Naive thymus-derived CD4-positive, alpha-beta T cell (primary cell): ENCODE measurements at regions not wholly inside any gene's neighbourhood (a gene's known extent, or its start where the extent isn't known, plus 50 kb on each side); places are given as distances from the start of the nearest gene placed in this dataset.
A peak's percentile ranks its signal among the peaks of the same experiment; 100 is the strongest.
"Not testable (repeated sequence)": the region's sequence is repeated elsewhere in the genome, so short reads cannot be mapped to it uniquely, and the experiment has no call there.

Experiments
- ATAC-seq: fragments of 150-1000 bp; cut with Tn5 transposase; 2 replicates; pipeline ENCODE4 v1.10.0; 2021; ENCODE audit warnings: mild to moderate bottlenecking, moderate library complexity
- CTCF ChIA-PET: fragments of 350-600 bp; sonication (Branson Sonifier 250); formaldehyde crosslinking; loops from one replicate; lab custom pipeline; 2021; ENCODE audit warnings: antibody characterized with exemption; lab: Charles Lee
- POLR2A ChIA-PET: fragments of 350-600 bp; sonication (Branson Sonifier 250); formaldehyde crosslinking; loops from one replicate; lab custom pipeline; 2021; ENCODE audit warnings: antibody characterized with exemption, inconsistent platforms; lab: Charles Lee
- DNase-seq, 9 donors: peaks; one replicate each; pipeline versions ENCODE4 v3.0.0 to v3.0.0-alpha.2; 2020 to 2022; ENCODE audit warnings: mixed read lengths in 1 of 9
- H3K27ac ChIP-seq: one replicate; pipeline ENCODE4 v1.7.0; 2013; ENCODE audit warnings: mild to moderate bottlenecking, low read depth, low read length, moderate library complexity
- H3K27me3 ChIP-seq, 2 donors: one replicate each; pipeline ENCODE4 v1.7.0; 2013; ENCODE audit warnings: low read length in 2 of 2, mild to moderate bottlenecking in 2 of 2, moderate library complexity in 2 of 2; ENCODE audit not compliant: control insufficient read depth in 2 of 2, insufficient read depth in 2 of 2
- H3K36me3 ChIP-seq, 3 experiments: 1 replicate in 2 of 3; 2 replicates in 1 of 3; pipeline ENCODE4 v1.7.0; 2013; ENCODE audit warnings: low read length in 3 of 3, mild to moderate bottlenecking in 3 of 3, moderate library complexity in 1 of 3; ENCODE audit not compliant: insufficient read depth in 3 of 3, control insufficient read depth in 2 of 3
- H3K4me1 ChIP-seq, 2 donors: one replicate each; pipeline ENCODE4 v1.7.0; 2013; ENCODE audit warnings: low read length in 2 of 2, mild to moderate bottlenecking in 2 of 2, moderate library complexity in 1 of 2; ENCODE audit not compliant: control insufficient read depth in 2 of 2, insufficient read depth in 2 of 2
- H3K4me3 ChIP-seq: 2 replicates; pipeline ENCODE4 v1.7.0; 2013; ENCODE audit warnings: mild to moderate bottlenecking, low read length
- H3K9me3 ChIP-seq, 3 experiments: 1 replicate in 2 of 3; 2 replicates in 1 of 3; pipeline ENCODE4 v1.7.0; 2013; ENCODE audit warnings: low read length in 3 of 3; ENCODE audit not compliant: control insufficient read depth in 2 of 3
- H3K27ac Mint-ChIP-seq, 9 donors: one replicate each; pipeline ENCODE4 v1.8.0; 2020 to 2022; ENCODE audit warnings: mixed read lengths in 9 of 9, mild to moderate bottlenecking in 8 of 9, moderate library complexity in 5 of 9, inconsistent platforms in 2 of 9
- H3K27me3 Mint-ChIP-seq, 5 donors: one replicate each; pipeline ENCODE4 v1.8.0; 2021 to 2022; ENCODE audit warnings: mixed read lengths in 5 of 5, mild to moderate bottlenecking in 1 of 5
- H3K36me3 Mint-ChIP-seq, 5 donors: one replicate each; pipeline ENCODE4 v1.8.0; 2020 to 2022; ENCODE audit warnings: mixed read lengths in 5 of 5, mild to moderate bottlenecking in 3 of 5, inconsistent platforms in 1 of 5
- H3K4me1 Mint-ChIP-seq, 7 donors: one replicate each; pipeline ENCODE4 v1.8.0; 2020 to 2022; ENCODE audit warnings: mixed read lengths in 7 of 7, mild to moderate bottlenecking in 3 of 7, inconsistent platforms in 1 of 7
- H3K4me3 Mint-ChIP-seq, 10 donors: one replicate each; pipeline ENCODE4 v1.8.0; 2020 to 2022; ENCODE audit warnings: mild to moderate bottlenecking in 10 of 10, mixed read lengths in 10 of 10, moderate library complexity in 6 of 10, inconsistent platforms in 2 of 10
- H3K9me3 Mint-ChIP-seq, 11 donors: one replicate each; pipeline ENCODE4 v1.8.0; 2020 to 2022; ENCODE audit warnings: mixed read lengths in 11 of 11, mild to moderate bottlenecking in 4 of 11, inconsistent platforms in 1 of 11, moderate library complexity in 1 of 11
- intact Hi-C, 2 donors: fragments of 100-400 bp; cut with micrococcal nuclease; formaldehyde crosslinking; loops; one replicate each; pipeline ENCODE4 v1.15.1; 2023

GRCh38 chr2:195437521-195437920 lies 219.5 kb upstream of the SLC39A10 start:
- Histone ChIP-seq H3K27ac (no peak overlapping the region), H3K27me3 (no peaks in the 10 kb centered on the region), H3K4me3 (no peak overlapping the region), H3K36me3 (no peaks in the 10 kb centered on the region), H3K9me3 (peaks cover 0 to 11% (median 5%) of the 10 kb centered on the region in 3 experiments), H3K4me1 (no peaks in the 10 kb centered on the region)
- no peak overlapping the region for H3K4me3 Mint-ChIP-seq
- peaks cover 9 to 50% (median 14%) of the 10 kb centered on the region in 5 donors for H3K36me3 Mint-ChIP-seq
- peaks cover 10 to 44% (median 20%) of the 10 kb centered on the region in 11 donors for H3K9me3 Mint-ChIP-seq
- no peaks in the 10 kb centered on the region for H3K27me3 Mint-ChIP-seq
- no peak overlapping the region for H3K27ac Mint-ChIP-seq
- DNase-seq (no peak), ATAC-seq (no peak)
- POLR2A ChIA-PET, result no interaction called here
- H3K4me1 Mint-ChIP-seq, result peaks cover 0 to 7% (median 0%) of the 10 kb centered on the region in 7 donors
- intact Hi-C loops, result no loop called here
- CTCF ChIA-PET, result no interaction called here

GRCh38 chr2:195434346-195434745 lies 222.7 kb upstream of the SLC39A10 start:
- H3K4me1 Mint-ChIP-seq, result peaks cover 0 to 12% (median 0%) of the 10 kb centered on the region in 7 donors
- Histone ChIP-seq H3K27ac (no peak overlapping the region), H3K27me3 (no peaks in the 10 kb centered on the region), H3K4me3 (no peak overlapping the region), H3K36me3 (no peaks in the 10 kb centered on the region), H3K4me1 (no peaks in the 10 kb centered on the region), H3K9me3 (no peaks in the 10 kb centered on the region)
- CTCF ChIA-PET, result interaction anchor here (0.5 kb wide), 1 partner anchor 140 kb away, joined by 4 read pairs; no protein-coding TSS in a partner anchor
- H3K36me3 Mint-ChIP-seq, result peaks cover 0 to 35% (median 0%) of the 10 kb centered on the region in 5 donors
- intact Hi-C loops, result no loop called here
- peaks cover 0 to 23% (median under 1%) of the 10 kb centered on the region in 11 donors for H3K9me3 Mint-ChIP-seq
- no peak for DNase-seq
- no peaks in the 10 kb centered on the region for H3K27me3 Mint-ChIP-seq
- H3K4me3 Mint-ChIP-seq, result no peak overlapping the region
- no peak overlapping the region for H3K27ac Mint-ChIP-seq
- POLR2A ChIA-PET, result no interaction called here
- ATAC-seq, result no peak

- DNase-seq, H3K27ac Mint-ChIP-seq, intact Hi-C loops, H3K27me3 ChIP-seq, H3K36me3 ChIP-seq, H3K4me3 Mint-ChIP-seq, H3K4me1 ChIP-seq, H3K9me3 ChIP-seq, H3K27me3 Mint-ChIP-seq, H3K27ac ChIP-seq, POLR2A ChIA-PET, H3K4me3 ChIP-seq, CTCF ChIA-PET, ATAC-seq: not testable (repeated sequence)
- peaks cover 0 to 30% (median 0%) of the 10 kb centered on the region in 5 donors for H3K36me3 Mint-ChIP-seq
- H3K4me1 Mint-ChIP-seq, result peaks cover 0 to 12% (median 0%) of the 10 kb centered on the region in 7 donors
- H3K9me3 Mint-ChIP-seq, result peaks cover 0 to 21% (median 0%) of the 10 kb centered on the region in 11 donors
Observed at GRCh38 chr2:195433729-195434128, 223.3 kb upstream of the SLC39A10 start.

DNA sequence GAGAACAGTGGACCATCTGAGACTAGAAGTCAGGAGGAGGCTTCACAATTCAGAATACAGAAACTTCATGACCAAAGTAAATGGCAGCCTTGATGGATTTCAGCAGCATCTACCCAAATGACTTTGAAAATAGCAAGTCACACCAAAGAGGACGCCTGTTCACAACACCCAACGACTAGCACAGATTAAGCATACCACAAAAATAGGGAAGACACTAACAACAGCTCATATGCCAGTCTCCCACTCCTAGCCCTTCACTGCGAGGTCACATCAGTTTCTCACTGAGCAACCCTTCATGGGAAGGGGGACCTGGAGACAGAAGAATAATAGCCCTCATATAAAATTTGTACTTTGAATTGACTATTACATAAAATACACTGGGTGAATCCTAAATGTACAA lies 228.4 kb upstream of the SLC39A10 start:
- H3K4me3 Mint-ChIP-seq, result no peak overlapping the region
- peaks cover 0 to 12% (median 0%) of the 10 kb centered on the region in 7 donors for H3K4me1 Mint-ChIP-seq
- Histone ChIP-seq H3K4me3 (no peak overlapping the region), H3K9me3 (no peaks in the 10 kb centered on the region), H3K27ac (no peak overlapping the region), H3K4me1 (no peaks in the 10 kb centered on the region), H3K27me3 (no peaks in the 10 kb centered on the region), H3K36me3 (no peaks in the 10 kb centered on the region)
- POLR2A ChIA-PET, result no interaction called here
- no peak overlapping the region for H3K27ac Mint-ChIP-seq
- CTCF ChIA-PET, result no interaction called here
- no peaks in the 10 kb centered on the region for H3K27me3 Mint-ChIP-seq
- DNase-seq (no peak), ATAC-seq (no peak)
- intact Hi-C loops, result no loop called here
- H3K9me3 Mint-ChIP-seq, result peaks cover 0 to 11% (median 0%) of the 10 kb centered on the region in 11 donors
- peaks cover 0 to 18% (median 0%) of the 10 kb centered on the region in 5 donors for H3K36me3 Mint-ChIP-seq

- H3K9me3 ChIP-seq, result no peaks in the 10 kb centered on the region
- no peak for ATAC-seq
- intact Hi-C loops, result no loop called here
- Mint-ChIP-seq H3K4me3 (no peak overlapping the region), H3K27me3 (no peaks in the 10 kb centered on the region), H3K36me3 (peaks cover 0 to 14% (median 0%) of the 10 kb centered on the region in 5 donors), H3K9me3 (peaks cover 0 to 5% (median 0%) of the 10 kb centered on the region in 11 donors), H3K4me1 (peaks cover 0 to 3% (median 0%) of the 10 kb centered on the region in 7 donors), H3K27ac (no peak overlapping the region)
- H3K4me1 ChIP-seq, result no peaks in the 10 kb centered on the region
- H3K4me3 ChIP-seq, result no peak overlapping the region
- H3K36me3 ChIP-seq, result no peaks in the 10 kb centered on the region
- ChIA-PET CTCF (no interaction called here), POLR2A (interaction anchor here (0.6 kb wide), 1 partner anchor 373 kb away, joined by 3 read pairs; no protein-coding TSS in a partner anchor)
- no peak for DNase-seq
- no peaks in the 10 kb centered on the region for H3K27me3 ChIP-seq
- H3K27ac ChIP-seq, result no peak overlapping the region
Observed at GRCh38 chr2:195425328-195425727, 231.7 kb upstream of the SLC39A10 start.

DNA sequence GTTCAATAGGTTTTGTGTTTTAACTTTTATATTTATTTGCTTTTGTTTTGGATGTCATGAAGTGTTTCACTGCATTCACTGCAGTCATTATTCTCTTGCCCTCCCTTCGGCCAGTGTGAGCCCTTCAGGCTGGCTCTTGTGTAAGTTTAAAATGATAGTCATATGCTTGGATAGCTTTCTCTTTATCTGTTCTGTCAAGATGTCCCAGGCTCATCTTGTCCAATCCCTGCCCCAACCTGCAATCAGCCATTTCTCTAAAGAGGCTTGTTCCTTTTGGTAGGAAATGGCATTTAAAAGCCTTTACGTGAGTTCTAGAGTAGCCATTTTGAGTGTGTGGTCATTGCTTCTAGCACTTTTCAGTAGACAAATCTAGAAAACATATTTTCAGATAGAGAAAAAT lies 238.0 kb upstream of the SLC39A10 start:
- CTCF ChIA-PET, result no interaction called here
- no peaks in the 10 kb centered on the region for H3K9me3 Mint-ChIP-seq

GRCh38 chr2:195414537-195415100 lies 242.4 kb upstream of the SLC39A10 start:
- ChIA-PET POLR2A (interaction anchor here (0.6 kb wide), 1 partner anchor 246 kb away, joined by 3 read pairs; no protein-coding TSS in a partner anchor), CTCF (no interaction called here)
- H3K9me3 Mint-ChIP-seq, result peaks cover 0 to 3% (median 0%) of the 10 kb centered on the region in 11 donors
- H3K36me3 Mint-ChIP-seq, result peaks cover 0 to 21% (median 0%) of the 10 kb centered on the region in 5 donors
- ATAC-seq (no peak), DNase-seq (no peak)
- H3K4me1 ChIP-seq, result no peaks in the 10 kb centered on the region
- no peak overlapping the region for H3K4me3 ChIP-seq
- H3K9me3 ChIP-seq, result no peaks in the 10 kb centered on the region
- H3K27ac Mint-ChIP-seq, result peak overlapping the region in 1 of 9 donors; percentile 25
- no peak overlapping the region for H3K4me3 Mint-ChIP-seq
- peaks cover 0 to 19% (median 8%) of the 10 kb centered on the region in 7 donors for H3K4me1 Mint-ChIP-seq
- no peaks in the 10 kb centered on the region for H3K27me3 Mint-ChIP-seq
- no peaks in the 10 kb centered on the region for H3K36me3 ChIP-seq
- intact Hi-C loops, result no loop called here
- H3K27ac ChIP-seq, result no peak overlapping the region
- no peaks in the 10 kb centered on the region for H3K27me3 ChIP-seq

More for the DNA sequence above, 238.0 kb upstream of the SLC39A10 start:
- no peak overlapping the region for H3K4me3 ChIP-seq
- H3K27me3 ChIP-seq, result no peaks in the 10 kb centered on the region
- DNase-seq (no peak), ATAC-seq (no peak)
- no peaks in the 10 kb centered on the region for H3K9me3 ChIP-seq
- H3K4me1 Mint-ChIP-seq, result no peaks in the 10 kb centered on the region
- no peaks in the 10 kb centered on the region for H3K4me1 ChIP-seq
- no peaks in the 10 kb centered on the region for H3K27me3 Mint-ChIP-seq
- no peak overlapping the region for H3K27ac ChIP-seq
- peaks cover 0 to 10% (median 0%) of the 10 kb centered on the region in 5 donors for H3K36me3 Mint-ChIP-seq
- H3K27ac Mint-ChIP-seq, result peak overlapping the region in 1 of 9 donors; percentile 53
- no peak overlapping the region for H3K4me3 Mint-ChIP-seq
- intact Hi-C loops, result no loop called here
- POLR2A ChIA-PET, result interaction anchor here (0.6 kb wide), 1 partner anchor 176 kb away, joined by 4 read pairs; no protein-coding TSS in a partner anchor
- H3K36me3 ChIP-seq, result no peaks in the 10 kb centered on the region
